Natural killer cell (primary cell): ENCODE measurements at regions not wholly inside any gene's neighbourhood (a gene's known extent, or its start where the extent isn't known, plus 50 kb on each side); places are given as distances from the start of the nearest gene placed in this dataset.
"Not testable (repeated sequence)": the region's sequence is repeated elsewhere in the genome, so short reads cannot be mapped to it uniquely, and the experiment has no call there.

Source experiments
- ATAC-seq, 3 donors: fragments of 150-1000 bp in 2 of 3; fragments of 200-7000 bp in 1 of 3; cut with Tn5 transposase; 1 replicate in 1 of 3; 2 replicates in 2 of 3; pipeline ENCODE4 v1.10.0; 2021; ENCODE audit warnings: mild to moderate bottlenecking in 2 of 3, moderate library complexity in 2 of 3
- DNase-seq, 2 donors: peaks; one replicate each; pipeline versions ENCODE4 v3.0.0 to v3.0.0-alpha.2; 2013 to 2021; ENCODE audit warnings: mixed read lengths in 1 of 2
- H3K27ac ChIP-seq: one replicate; pipeline ENCODE4 v1.5.1; 2013; ENCODE audit warnings: mild to moderate bottlenecking, low read length
- H3K27me3 ChIP-seq: one replicate; pipeline ENCODE4 v1.6.1; 2013; ENCODE audit warnings: low read length; ENCODE audit not compliant: control insufficient read depth, insufficient read depth
- H3K36me3 ChIP-seq: one replicate; pipeline ENCODE4 v1.6.1; 2013; ENCODE audit warnings: low read length; ENCODE audit not compliant: control insufficient read depth, insufficient read depth
- H3K4me1 ChIP-seq: one replicate; pipeline ENCODE4 v1.6.1; 2013; ENCODE audit warnings: low read length; ENCODE audit not compliant: control insufficient read depth, insufficient read depth
- H3K4me3 ChIP-seq: one replicate; pipeline ENCODE4 v1.5.1; 2013; ENCODE audit warnings: low read length
- H3K9me3 ChIP-seq: one replicate; pipeline ENCODE4 v1.6.1; 2013; ENCODE audit warnings: low read length; ENCODE audit not compliant: control insufficient read depth, insufficient read depth
- H3K27ac Mint-ChIP-seq, 2 donors: one replicate each; pipeline ENCODE4 v1.8.0; 2022; ENCODE audit warnings: mild to moderate bottlenecking in 2 of 2, mixed read lengths in 2 of 2, moderate library complexity in 1 of 2
- H3K27me3 Mint-ChIP-seq, 2 donors: one replicate each; pipeline ENCODE4 v1.8.0; 2022; ENCODE audit warnings: low read depth in 2 of 2, mixed read lengths in 2 of 2
- H3K36me3 Mint-ChIP-seq: one replicate; pipeline ENCODE4 v1.8.0; 2022; ENCODE audit warnings: mixed read lengths
- H3K4me1 Mint-ChIP-seq, 2 donors: one replicate each; pipeline ENCODE4 v1.8.0; 2022; ENCODE audit warnings: mixed read lengths in 2 of 2
- H3K4me3 Mint-ChIP-seq: one replicate; pipeline ENCODE4 v1.8.0; 2022; ENCODE audit warnings: mild to moderate bottlenecking, moderate library complexity, mixed read lengths
- H3K9me3 Mint-ChIP-seq, 2 donors: one replicate each; pipeline ENCODE4 v1.8.0; 2022; ENCODE audit warnings: mixed read lengths in 2 of 2
- WGBS: methylation state at CpG from one replicate; pipeline ENCODE4 v1.1.7; 2013; ENCODE audit warnings: missing lambda C conversion rate; ENCODE audit not compliant: insufficient coverage; 5-methylcytosine and 5-hydroxymethylcytosine counted together
- intact Hi-C: fragments of 100-400 bp; cut with micrococcal nuclease; formaldehyde crosslinking; loops from one replicate; pipeline ENCODE4 v1.14.2; 2022
- TF ChIP-seq, protein P1 (sequence below): fragments of 200-600 bp; IDR thresholded peaks from one replicate; pipeline ENCODE4 v1.8.0; 2022; ENCODE audit warnings: antibody characterized with exemption

GRCh38 chr5:12870872-12871539, 966.8 kb upstream of the CTNND2 start:
- DNase-seq: peak in 1 of 2 donors; percentile 42
- Mint-ChIP-seq H3K4me3 (peak overlapping the region; percentile 84), H3K4me1 (peaks cover 35 to 69% of the 10 kb centered on the region in 2 donors), H3K9me3 (peaks cover 3 to 16% of the 10 kb centered on the region in 2 donors), H3K36me3 (peaks cover 10% of the 10 kb centered on the region), H3K27ac (peak overlapping the region; percentile 86 to 93), H3K27me3 (no peaks in the 10 kb centered on the region)
- TF ChIP-seq, protein P1, sequence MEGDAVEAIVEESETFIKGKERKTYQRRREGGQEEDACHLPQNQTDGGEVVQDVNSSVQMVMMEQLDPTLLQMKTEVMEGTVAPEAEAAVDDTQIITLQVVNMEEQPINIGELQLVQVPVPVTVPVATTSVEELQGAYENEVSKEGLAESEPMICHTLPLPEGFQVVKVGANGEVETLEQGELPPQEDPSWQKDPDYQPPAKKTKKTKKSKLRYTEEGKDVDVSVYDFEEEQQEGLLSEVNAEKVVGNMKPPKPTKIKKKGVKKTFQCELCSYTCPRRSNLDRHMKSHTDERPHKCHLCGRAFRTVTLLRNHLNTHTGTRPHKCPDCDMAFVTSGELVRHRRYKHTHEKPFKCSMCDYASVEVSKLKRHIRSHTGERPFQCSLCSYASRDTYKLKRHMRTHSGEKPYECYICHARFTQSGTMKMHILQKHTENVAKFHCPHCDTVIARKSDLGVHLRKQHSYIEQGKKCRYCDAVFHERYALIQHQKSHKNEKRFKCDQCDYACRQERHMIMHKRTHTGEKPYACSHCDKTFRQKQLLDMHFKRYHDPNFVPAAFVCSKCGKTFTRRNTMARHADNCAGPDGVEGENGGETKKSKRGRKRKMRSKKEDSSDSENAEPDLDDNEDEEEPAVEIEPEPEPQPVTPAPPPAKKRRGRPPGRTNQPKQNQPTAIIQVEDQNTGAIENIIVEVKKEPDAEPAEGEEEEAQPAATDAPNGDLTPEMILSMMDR: no peak
- peaks cover 12% of the 10 kb centered on the region for H3K4me1 ChIP-seq
- WGBS: no CpG with 5 or more reads among the region's 1 CpG
- peak overlapping the region; percentile 9 for H3K4me3 ChIP-seq
- intact Hi-C loops: no loop called here
- peak; percentile 92 to 99 (median 95) for ATAC-seq
- H3K9me3 ChIP-seq: no peaks in the 10 kb centered on the region
- H3K27ac ChIP-seq: peak overlapping the region; percentile 91
- H3K27me3 ChIP-seq: no peaks in the 10 kb centered on the region
- no peaks in the 10 kb centered on the region for H3K36me3 ChIP-seq

GRCh38 chr5:12865529-12865928, 961.3 kb upstream of the CTNND2 start:
- Histone ChIP-seq H3K4me1 (peaks cover 7% of the 10 kb centered on the region), H3K36me3 (no peaks in the 10 kb centered on the region), H3K4me3 (no peak overlapping the region), H3K9me3 (no peaks in the 10 kb centered on the region), H3K27me3 (no peaks in the 10 kb centered on the region), H3K27ac (no peak overlapping the region)
- Mint-ChIP-seq H3K27me3 (no peaks in the 10 kb centered on the region), H3K4me3 (no peak overlapping the region), H3K36me3 (no peaks in the 10 kb centered on the region), H3K9me3 (peaks cover 0 to 7% of the 10 kb centered on the region in 2 donors), H3K4me1 (peaks cover 18 to 40% of the 10 kb centered on the region in 2 donors), H3K27ac (no peak overlapping the region)
- DNase-seq (no peak), ATAC-seq (no peak)
- TF ChIP-seq, protein P1: no peak
- intact Hi-C loops: no loop called here

- ATAC-seq (no peak), DNase-seq (no peak)
- H3K27me3 ChIP-seq: no peaks in the 10 kb centered on the region
- 58% methylated on average over 7 of the region's 7 CpGs for WGBS
- no peaks in the 10 kb centered on the region for H3K36me3 Mint-ChIP-seq
- no peak overlapping the region for H3K27ac ChIP-seq
- H3K27ac Mint-ChIP-seq: no peak overlapping the region
- H3K4me3 Mint-ChIP-seq: no peak overlapping the region
- intact Hi-C loops: no loop called here
- no peaks in the 10 kb centered on the region for H3K4me1 ChIP-seq
- no peak overlapping the region for H3K4me3 ChIP-seq
- H3K4me1 Mint-ChIP-seq: peaks cover 0 to 12% of the 10 kb centered on the region in 2 donors
- peaks cover 7% of the 10 kb centered on the region for H3K9me3 ChIP-seq
- peaks cover 2 to 9% of the 10 kb centered on the region in 2 donors for H3K9me3 Mint-ChIP-seq
- no peaks in the 10 kb centered on the region for H3K27me3 Mint-ChIP-seq
- TF ChIP-seq, protein P1: no peak
- no peaks in the 10 kb centered on the region for H3K36me3 ChIP-seq
Observed at GRCh38 chr5:12861886-12862654, 957.8 kb upstream of the CTNND2 start.

DNA sequence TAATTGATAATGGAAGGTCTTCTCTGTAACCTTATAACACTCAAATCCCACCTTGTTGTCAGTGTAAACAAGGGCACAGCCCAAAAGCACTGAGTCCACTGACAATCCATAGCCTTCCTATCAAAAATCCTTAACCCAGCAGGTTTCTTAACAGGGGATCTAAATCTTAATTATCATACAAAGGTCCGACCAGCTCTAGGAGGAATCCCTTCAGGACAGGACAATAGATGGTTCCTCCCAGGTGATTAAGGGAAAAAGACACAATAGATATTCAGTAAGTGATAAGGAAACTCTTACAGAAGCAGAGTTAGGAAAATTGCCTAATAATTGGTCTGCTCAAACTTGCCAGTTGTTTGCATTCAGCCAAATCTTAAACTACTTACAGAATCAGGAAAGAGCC, 951.9 kb upstream of the CTNND2 start:
- H3K4me3 Mint-ChIP-seq, H3K4me1 ChIP-seq, intact Hi-C loops, H3K27me3 Mint-ChIP-seq, H3K9me3 ChIP-seq, H3K4me3 ChIP-seq, H3K36me3 Mint-ChIP-seq, H3K27ac ChIP-seq, ATAC-seq, H3K27me3 ChIP-seq, DNase-seq, H3K36me3 ChIP-seq, H3K4me1 Mint-ChIP-seq: not testable (repeated sequence)
- peak overlapping the region in 1 of 2 donors; percentile 27 for H3K27ac Mint-ChIP-seq
- WGBS: 80% methylated on average over 1 of the region's 1 CpG
- H3K9me3 Mint-ChIP-seq: peaks cover 2 to 11% of the 10 kb centered on the region in 2 donors
